ENCODE measurements at regions not wholly inside any gene's neighbourhood (a gene's known extent, or its start where the extent isn't known, plus 50 kb on each side); places are given as distances from the start of the nearest gene placed in this dataset.

DNA sequence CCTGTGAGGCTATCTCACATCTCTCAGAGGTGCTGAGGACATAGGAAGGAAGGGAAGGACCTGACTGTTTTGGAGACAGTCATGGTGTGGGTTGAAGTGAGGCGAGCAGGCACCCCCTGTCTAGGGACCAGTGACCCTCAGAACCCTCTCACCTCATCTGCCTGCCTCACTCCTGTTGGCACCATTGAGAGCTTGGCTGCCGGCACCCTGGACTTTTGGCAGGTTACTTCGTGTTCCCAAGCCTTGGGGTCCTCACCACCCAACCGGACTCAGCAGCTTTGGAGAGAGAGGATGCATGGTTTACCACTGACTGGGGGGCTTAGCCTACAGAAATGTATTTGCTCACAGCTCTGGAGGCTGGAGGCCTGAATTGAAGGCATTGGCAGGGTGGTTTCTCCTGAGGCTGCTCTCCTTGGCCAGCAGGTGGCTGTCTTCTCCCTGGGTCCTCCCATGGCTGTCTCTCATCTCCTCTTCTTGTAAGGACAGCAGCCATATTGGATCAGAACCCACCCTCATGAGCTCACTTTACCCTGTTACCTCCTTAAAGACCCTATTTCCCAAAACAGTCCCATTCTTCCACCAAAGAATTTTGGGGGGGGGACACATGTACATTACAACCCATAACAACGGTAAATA, 142.0 kb downstream of the TSN start:
- peak; percentile 56 for DNase-seq (ENCODE audit: low spot score)

DNA sequence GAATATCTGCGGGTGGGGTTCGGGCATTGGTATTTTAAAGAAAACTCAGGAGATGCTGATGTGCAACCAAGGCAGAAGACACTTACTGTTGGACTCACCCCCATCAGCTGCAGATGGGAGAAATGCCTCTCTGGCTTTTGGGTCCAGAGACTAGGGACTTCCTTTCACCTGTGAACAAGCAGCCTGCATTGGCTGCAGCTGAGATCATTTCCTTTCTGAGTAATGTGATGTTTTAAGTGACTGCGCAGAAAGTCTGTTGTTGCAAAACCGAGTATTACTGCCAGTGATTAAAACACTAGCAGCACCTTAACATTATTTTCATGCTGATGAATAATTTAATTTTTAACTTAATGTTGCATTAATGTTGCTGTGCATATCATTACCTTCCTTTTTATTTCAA, 143.0 kb downstream of the TSN start:
- DNase-seq (ENCODE audit: low spot score), result no peak

DNA sequence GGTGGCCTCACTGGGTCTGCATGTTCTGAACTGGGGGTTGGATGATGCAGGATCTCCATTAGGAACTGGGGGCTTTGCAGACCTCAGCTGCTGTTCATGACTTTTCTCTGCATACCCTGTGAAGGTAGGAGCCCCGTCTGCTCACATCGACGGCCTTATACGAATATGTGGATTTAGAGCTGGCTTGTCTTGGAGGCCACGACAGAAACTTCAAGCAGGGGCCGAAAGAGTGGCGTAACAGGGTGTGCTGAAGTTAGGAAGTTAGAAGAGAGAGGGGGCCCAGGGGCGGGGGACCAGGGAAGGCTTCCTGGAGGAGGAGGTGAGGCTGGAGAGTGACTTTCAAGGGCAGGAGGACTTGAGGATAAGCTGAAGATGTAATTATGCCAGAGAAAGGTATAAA, 144.9 kb downstream of the TSN start:
- DNase-seq (ENCODE audit: low spot score), result no peak

DNA sequence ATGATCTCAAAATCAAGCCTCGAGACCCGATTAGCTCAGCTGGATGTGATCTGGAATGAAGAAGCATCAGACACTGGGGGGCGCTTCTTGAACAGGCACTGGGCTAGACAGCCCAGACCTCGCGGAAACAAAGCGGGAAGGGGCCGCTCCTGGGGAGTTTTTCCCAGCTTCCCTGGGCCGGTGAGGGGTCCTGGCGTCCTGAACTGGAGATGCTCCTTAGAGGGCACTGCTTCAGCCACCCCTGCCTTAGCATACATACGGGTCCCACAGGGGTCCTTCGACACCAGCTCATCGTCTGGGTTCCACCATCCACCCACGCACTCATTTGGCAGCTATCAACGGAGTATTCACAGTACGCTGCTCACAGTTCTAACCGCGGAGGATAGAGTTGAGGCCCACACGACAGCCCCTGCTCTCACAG, 146.7 kb downstream of the TSN start:
- peak; percentile 15 for DNase-seq (ENCODE audit: low spot score)

DNA sequence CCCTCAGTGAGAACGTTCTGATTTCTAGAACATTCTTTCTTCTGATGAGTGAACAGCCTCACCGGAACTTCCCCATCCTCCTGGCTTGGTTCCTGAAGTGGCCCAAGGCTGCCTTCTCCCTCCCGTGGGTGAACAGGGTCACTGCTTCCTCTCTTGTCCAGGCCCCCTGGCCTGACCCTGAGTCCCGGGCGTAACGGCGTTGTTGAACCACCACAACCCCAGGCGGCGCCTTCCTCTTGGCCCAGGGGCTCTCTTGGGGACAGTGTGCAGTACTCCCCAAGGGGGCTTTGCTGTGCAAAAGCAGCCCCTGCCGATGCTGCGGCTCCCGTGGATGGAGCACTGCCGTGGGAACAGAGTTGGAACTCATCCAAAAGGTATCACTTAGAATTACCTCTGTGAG, 147.2 kb downstream of the TSN start:
- DNase-seq (ENCODE audit: low spot score), result no peak

DNA sequence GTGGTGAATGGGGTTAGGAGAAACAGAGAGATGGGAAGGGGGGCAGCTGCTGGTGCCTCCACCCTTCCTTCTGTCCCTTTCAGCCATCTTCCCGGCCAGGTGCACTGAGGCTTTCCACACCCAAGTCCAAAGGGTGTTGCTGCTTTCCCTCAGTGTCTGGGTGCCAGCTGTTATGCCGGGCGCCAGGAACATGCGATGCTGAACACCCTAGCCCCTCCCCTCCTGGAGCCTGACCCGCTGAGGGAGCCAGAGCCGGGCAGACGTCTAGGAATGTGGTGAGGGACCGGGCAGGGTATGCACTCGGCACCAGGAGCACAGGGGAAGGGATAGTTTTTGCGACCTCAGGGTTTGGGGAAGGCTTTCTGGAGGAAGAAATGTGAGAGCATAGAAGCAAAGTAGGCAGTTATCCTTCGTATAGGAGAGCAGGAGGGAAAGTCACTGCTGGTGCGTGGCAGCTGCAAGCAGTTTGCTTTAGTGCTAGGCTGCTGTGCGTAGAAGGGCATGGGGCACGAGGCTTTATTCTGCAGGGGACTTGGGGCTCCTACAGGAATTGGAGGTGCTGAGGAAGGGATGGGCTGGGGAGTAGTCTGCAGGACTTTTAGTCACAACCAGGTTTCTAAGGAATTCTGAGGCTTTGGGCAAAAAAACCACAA, 147.7 kb downstream of the TSN start:
- DNase-seq (ENCODE audit: low spot score), result no peak

DNA sequence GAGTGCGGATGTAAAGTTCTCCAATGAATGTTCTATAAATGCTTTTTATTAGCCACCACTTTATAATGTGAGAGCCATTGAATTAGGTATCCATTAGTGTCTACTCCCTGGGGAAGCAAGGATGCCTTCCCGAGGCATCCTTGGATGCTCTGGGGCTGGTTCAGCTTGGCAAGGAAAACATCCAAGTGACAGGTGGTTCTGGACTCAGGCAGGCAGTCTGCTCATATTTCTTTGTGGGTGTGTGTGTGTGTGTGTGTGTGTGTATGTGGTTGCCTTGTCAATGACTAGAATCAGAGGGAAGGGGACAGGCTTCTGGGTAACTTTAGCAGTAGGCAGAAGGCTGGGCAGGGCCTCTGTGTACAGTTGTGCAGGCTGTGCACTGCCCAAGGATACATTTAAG, 149.2 kb downstream of the TSN start:
- no peak for DNase-seq (ENCODE audit: low spot score)

DNA sequence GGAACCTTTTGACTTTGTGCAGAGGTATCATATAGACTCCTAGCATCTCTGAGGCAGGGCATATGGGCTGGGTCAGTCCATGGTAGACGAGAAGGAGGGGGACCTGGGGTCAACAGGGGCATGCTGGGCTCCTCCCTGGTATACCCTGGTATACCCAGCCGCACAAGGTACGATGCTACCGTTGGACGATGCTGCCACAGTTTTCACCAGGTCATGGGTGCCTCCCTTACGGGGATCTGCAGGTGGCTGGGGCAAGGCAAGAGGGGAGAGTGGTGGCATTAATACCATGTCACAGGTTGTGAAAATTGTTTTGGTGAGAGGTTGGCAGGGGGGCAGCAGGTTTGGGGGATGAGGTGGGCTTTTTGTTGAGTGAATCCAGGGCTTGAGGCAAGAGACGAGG, 149.8 kb downstream of the TSN start:
- no peak for DNase-seq (ENCODE audit: low spot score)

DNA sequence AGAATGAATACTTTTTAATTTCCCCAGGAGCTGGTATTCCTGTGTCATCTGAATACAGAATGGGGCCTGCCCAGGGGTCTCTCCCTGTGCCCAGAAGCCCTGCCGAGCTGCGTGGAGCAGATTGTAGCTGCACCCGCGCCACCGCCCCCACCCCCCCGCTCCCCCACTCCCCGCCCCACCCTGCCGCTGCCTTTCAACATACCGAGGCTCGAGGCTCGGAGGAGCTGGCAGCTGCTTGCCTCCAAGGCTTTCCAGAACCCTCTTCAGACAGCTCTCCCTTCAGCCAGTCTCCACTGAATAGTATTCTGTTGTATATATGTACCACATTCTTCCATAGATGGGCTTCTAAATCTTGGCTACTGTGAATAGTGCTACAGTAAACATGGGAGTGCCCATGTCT, 150.7 kb downstream of the TSN start:
- DNase-seq (ENCODE audit: low spot score), result no peak

DNA sequence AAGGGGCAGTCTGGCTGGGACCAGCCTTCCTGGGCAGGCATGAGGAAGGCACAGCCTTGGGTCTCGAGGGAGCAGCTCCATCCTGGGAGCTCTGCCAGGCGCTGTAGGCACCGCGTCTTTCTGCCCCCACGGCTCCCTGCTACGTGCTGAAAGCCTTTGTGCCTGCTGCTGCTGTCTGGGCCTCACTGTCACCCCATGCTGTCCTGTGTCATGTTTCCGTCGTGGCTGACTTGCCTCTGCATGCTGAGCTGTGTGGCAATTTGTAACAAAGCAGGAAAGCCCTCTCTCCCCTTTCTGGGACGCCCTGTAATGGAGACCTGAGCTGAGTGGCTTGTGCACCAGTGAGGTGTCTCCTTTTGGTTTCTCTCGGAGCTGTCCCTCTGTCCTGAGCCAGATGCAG, 152.5 kb downstream of the TSN start:
- no peak for DNase-seq (ENCODE audit: low spot score)

DNA sequence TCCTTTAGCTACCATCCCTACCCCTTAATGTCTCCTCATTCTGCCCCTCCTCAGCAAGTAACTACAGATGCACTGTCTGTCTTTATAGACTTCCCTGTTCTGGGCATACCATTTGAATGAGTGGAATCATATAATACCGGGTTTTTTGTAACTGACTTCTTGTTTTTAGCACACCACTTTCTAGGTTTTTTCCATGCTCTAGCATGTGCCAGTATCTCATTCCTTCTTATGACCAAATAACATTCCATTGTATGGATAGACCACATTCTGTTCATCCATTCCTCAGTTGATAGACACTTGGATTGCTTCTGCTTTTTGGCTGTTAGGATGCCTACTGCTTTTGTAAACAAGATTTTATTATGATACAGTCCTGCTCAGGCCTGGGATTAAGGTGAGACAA, 154.7 kb downstream of the TSN start:
- DNase-seq (ENCODE audit: low spot score), result no peak

DNA sequence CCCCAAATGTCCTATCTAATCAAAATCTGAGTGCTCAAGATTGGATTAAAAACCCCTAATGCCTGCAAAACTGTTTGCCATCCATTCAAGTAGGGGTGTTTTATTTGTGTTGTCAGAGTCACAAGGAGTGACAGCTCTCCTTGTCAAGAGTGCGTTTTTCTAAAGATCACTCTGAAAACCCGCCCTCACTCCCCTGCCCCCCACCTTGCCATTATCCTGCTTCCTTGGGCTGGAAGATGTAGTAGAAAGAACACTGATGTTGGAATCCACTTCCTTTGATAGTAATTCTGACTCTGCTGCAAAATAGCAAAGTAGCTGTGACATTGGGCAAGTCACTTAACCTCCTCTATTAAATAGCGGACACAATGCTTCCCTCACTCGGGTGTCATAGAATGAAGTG, 155.6 kb downstream of the TSN start:
- no peak for DNase-seq (ENCODE audit: low spot score)

DNA sequence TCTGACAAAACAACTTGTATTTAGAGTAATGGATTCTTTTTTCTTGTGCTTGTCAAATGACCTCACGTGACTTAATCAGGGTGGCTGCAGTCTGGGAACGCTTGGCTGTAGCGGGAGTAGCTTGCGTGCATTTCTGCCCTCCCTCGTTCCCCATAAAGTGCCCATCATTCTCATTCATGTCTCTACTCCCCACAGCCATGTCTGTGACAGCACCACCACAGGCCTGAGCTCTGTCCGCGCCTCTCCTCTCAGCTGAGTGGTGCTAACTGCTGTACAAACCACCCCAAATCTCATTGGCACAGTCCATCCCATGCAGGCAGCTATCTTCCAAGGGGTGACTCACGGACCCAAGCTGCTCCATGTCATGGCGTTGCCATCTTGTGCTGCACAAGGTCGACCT, 161.7 kb downstream of the TSN start:
- no peak for DNase-seq (ENCODE audit: low spot score)

DNA sequence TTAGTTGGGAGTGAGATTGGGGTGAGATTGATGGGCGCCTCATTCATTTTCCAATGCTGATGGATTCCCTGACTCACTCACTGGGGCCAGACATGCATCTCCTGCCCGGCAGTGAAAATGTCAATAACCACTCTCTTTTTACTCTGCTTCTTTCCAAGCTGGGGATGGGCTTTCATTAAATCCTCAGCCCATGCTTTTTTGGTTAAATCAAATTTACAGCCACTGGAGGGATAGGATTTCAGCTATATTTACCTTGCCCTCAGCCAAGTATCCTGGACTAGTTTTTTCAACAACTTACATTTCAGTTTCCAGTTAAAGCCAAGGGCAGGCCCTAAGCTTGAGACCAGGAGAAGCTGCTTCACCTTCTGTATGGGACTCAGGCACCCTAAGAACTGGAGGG, 162.8 kb downstream of the TSN start:
- DNase-seq (ENCODE audit: low spot score), result no peak

DNA sequence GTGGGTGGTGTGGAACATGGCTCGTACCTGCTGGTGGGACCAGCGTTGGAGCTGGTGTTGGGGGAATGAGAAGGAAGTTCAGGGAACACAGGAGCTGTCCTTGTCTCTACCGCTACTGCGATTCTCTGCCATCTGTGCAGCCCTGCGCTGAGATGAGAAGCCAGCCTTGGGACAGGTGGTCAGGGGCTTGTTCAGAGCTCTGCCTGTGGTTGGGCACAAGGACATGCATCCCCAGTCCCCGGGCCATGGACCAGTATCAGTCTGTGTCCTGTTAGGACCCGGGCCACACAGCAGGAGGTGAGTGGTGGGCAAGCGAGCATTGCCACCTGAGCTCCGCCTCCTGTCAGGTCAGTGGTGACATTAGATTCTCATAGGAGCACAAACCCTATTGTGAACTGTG, 164.4 kb downstream of the TSN start:
- no peak for DNase-seq (ENCODE audit: low spot score)

DNA sequence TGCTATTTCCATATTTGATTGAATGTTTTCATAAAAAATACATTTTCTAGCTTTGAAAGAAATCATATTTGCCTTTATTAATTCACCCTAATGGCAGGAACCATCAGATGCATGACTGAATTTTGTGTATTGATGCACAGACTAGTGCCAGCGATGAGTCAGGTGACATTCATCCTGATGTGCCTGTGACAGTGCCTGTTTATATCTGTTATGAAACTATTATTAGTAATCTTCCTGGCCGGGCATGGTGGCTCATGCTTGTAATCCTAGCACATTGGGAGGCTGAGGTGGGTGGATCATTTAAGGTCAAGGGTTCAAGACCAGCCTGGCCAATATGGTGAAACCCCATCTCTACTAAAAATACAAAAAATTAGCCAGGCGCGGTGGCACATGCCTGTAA, 170.0 kb downstream of the TSN start:
- no peak for DNase-seq (ENCODE audit: low spot score)

DNA sequence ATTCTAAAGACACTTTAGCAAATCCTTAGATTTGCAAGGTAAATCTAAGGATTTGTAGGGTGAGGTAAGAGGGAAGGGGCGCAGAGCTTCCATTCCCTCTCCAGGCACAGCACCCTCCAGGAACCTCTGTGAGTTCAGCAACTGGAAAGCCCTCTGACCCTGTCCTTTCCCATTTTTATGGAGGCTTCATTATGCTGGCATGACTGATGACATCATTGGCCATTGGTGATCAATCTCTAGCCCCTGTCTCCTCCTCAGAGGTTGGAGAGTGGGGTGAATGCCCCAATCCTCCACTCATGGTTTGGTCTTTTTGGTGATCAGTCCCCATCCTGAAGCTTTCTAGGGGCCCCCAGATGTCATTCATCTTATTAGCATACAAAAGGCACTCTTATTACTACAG, 187.8 kb downstream of the TSN start:
- DNase-seq (ENCODE audit: low spot score), result no peak

DNA sequence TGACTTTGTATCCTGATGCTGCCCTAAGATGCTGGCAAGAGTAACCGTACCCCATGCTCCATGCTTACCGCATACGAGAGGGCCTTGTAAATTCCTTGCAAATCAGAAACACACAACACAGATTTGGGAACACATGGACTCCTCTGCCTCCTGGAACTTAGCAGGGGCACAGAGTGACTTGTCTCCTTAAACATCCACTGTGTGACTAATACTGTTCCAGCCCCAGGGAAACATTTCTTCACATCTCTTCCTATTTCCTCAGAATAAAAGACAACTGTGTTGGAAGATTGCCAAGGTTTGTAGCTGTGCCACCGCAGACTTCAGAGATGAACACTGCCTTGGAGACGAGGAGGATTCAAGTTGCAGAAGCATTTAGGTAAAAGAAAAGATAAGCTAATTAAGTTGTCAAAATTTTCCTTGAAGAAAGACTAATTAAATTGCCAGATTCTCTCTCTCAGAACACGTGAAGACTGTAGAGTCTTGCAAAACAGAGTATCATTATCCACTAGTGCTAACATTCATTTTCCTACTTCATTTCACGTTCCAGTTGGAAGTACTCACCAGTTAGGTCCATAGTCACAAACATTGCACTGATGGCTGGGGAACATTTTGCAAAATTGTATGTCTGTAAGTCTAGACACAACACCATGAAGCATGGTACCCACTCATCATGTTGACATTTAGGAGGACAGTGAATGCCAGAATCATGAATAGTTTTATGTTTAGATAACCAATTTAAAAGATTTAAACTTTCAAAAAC, 188.8 kb downstream of the TSN start:
- peak; percentile 22 for DNase-seq (ENCODE audit: low spot score)

DNA sequence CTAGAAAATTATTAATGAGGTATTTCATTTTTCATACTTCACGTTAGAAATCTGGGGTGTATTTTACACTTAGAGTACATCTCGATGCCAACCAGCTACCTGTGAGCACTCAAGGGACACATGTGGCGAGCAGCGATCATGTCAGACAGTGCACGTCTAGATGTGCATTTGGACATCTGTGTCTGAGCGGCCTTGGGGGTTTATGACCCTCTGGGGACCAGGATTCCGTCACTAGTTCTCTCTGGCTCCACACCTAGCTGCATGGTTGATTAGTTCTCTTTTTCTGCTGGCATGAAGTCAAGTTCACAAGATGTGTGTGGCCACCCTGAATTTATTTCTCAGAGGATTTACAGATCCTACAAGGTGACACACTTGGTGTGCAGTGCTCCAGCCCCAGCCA, 192.2 kb downstream of the TSN start:
- no peak for DNase-seq (ENCODE audit: low spot score)

DNA sequence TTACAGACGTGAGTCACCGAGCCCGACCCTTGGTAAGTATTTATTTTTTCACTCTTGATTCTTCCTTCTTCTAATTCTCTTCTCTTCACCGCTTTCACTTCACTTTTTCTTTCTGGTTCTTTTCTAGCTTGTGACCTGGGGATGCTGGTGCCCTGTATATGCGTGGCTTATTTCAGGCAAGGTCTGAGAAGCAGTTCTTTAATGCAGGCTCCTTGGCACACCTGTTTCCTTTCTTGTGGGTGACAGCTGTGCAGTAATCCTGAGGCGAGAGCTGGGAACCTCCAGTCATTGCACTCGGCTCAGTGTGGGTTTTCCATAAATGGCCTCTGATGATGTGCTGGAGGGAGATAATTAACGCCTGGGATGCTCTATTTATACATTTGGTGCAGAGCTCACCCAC, 193.8 kb downstream of the TSN start:
- DNase-seq (ENCODE audit: low spot score), result no peak

DNA sequence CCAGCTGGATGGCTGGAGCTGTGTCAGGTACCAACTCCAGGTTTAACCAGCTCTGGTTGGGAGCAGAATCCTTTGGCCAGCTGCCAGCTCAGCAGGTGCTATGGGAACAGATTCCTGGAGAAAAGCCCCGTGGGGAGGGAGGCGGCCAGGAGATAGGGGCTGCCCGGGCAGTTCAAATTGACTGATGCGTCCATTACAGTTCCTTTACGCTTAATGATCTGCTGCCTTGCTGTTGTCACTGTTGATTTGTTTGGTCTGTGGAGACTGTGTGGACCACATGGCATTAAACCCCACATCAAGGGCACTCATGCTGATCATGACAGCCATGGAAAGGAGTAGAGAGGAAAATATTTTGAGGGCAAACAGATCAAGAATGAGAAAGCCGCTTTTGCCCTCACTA, 200.0 kb downstream of the TSN start:
- DNase-seq (ENCODE audit: low spot score), result no peak

DNA sequence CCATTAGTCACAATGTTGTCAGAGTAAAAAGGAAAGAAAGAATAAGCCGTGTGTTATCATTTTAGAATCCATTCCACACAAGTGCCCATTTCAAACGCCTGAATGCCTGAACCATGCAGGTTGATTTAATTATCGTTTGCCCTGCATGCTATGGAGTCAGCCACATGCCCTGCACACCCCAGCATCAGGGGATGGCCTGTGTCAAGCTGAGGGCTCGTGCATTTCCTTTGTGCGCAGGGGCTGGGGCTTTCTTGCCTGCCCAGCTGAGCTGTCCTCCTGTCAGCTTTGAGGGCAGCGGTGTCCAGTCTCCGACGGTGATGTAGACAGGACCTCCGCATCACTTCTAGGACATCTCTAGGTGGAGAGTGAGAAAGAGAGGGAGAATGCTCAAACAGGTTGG, 200.4 kb downstream of the TSN start:
- DNase-seq (ENCODE audit: low spot score), result no peak

DNA sequence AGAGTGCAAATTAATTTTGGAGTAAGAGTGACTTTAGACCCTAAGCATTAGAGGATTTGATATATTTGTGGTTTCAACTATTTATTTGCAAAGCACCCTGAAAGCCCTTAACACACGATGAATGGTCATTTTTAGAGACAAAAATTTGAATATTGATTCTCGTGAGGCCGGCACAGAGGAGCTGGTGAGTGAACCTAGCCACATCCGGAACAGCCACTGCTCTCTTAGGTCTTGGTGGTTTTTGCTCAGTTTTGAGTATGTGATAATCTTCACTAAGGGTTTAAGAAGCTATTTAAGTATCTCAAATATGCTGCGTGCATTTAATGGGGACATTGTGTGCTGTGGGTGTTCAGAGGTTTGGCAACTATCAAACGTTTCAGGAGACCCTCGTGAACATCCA, 204.8 kb downstream of the TSN start:
- DNase-seq (ENCODE audit: low spot score), result no peak

Measured in SK-N-DZ (cell line).